Liver (tissue), 7 donors: ENCODE measurements at regions not wholly inside any gene's neighbourhood (a gene's known extent, or its start where the extent isn't known, plus 50 kb on each side); places are given as distances from the start of the nearest gene placed in this dataset.

Experiments used
- DNase-seq: peaks from one replicate; pipeline ENCODE4 v3.0.0-alpha.2; 2017; ENCODE audit warnings: low spot score
- H3K27ac ChIP-seq, 2 donors: one replicate each; pipeline ENCODE4 v1.7.0; 2013; ENCODE audit warnings: inconsistent platforms in 2 of 2, low read length in 2 of 2, control low read depth in 1 of 2, low read depth in 1 of 2, mild to moderate bottlenecking in 1 of 2
- H3K27me3 ChIP-seq, 4 donors: one replicate each; pipeline versions ENCODE4 v1.6.1 to v1.7.0; 2013; ENCODE audit warnings: low read length in 3 of 4, inconsistent platforms in 1 of 4, mild to moderate bottlenecking in 1 of 4, moderate library complexity in 1 of 4; ENCODE audit not compliant: control insufficient read depth in 4 of 4, insufficient read depth in 4 of 4
- H3K36me3 ChIP-seq, 4 donors: one replicate each; pipeline versions ENCODE4 v1.6.1 to v1.7.0; 2013; ENCODE audit warnings: low read length in 3 of 4, mild to moderate bottlenecking in 3 of 4, low read depth in 1 of 4, moderate library complexity in 1 of 4; ENCODE audit not compliant: control insufficient read depth in 4 of 4, insufficient read depth in 3 of 4
- H3K4me1 ChIP-seq, 4 donors: one replicate each; pipeline versions ENCODE4 v1.6.1 to v1.7.0; 2013; ENCODE audit warnings: low read length in 3 of 4, mild to moderate bottlenecking in 3 of 4, moderate library complexity in 1 of 4; ENCODE audit not compliant: control insufficient read depth in 4 of 4, insufficient read depth in 4 of 4
- H3K4me3 ChIP-seq, 3 donors: one replicate each; pipeline versions ENCODE4 v1.6.1 to v1.7.0; 2013; ENCODE audit warnings: low read length in 3 of 3, control low read depth in 1 of 3, low read depth in 1 of 3, mild to moderate bottlenecking in 1 of 3
- H3K9ac ChIP-seq, 2 donors: one replicate each; pipeline ENCODE4 v1.7.0; 2013; ENCODE audit warnings: low read length in 2 of 2, mild to moderate bottlenecking in 2 of 2, moderate library complexity in 2 of 2, control low read depth in 1 of 2, low read depth in 1 of 2
- H3K9me3 ChIP-seq, 4 donors: one replicate each; pipeline versions ENCODE4 v1.6.1 to v1.7.0; 2013; ENCODE audit warnings: low read length in 3 of 4; ENCODE audit not compliant: control insufficient read depth in 4 of 4
- ATF3 ChIP-seq: IDR thresholded peaks from 2 replicates; pipeline ENCODE4 v1.6.1; 2016; ENCODE audit warnings: antibody characterized with exemption
- EGR1 ChIP-seq, 2 donors: IDR thresholded peaks; 2 replicates each; pipeline ENCODE4 v1.6.1; 2016 to 2018; ENCODE audit warnings: antibody characterized with exemption in 2 of 2, low read depth in 2 of 2
- FOXA2 ChIP-seq: IDR thresholded peaks from 2 replicates; pipeline ENCODE4 v1.6.1; 2016; ENCODE audit warnings: antibody characterized with exemption
- GABPA ChIP-seq, 2 donors: IDR thresholded peaks in 1 of 2; conservative IDR thresholded peaks in 1 of 2; 2 replicates each; pipeline ENCODE4 v1.6.1; 2016; ENCODE audit warnings: antibody characterized with exemption in 2 of 2, mild to moderate bottlenecking in 1 of 2, moderate library complexity in 1 of 2
- HNF4A ChIP-seq, 2 donors: conservative IDR thresholded peaks; 2 replicates each; pipeline ENCODE4 v1.6.1; 2016; ENCODE audit warnings: antibody characterized with exemption in 2 of 2, mild to moderate bottlenecking in 2 of 2
- HNF4G ChIP-seq: IDR thresholded peaks from 2 replicates; pipeline ENCODE4 v1.6.1; 2016; ENCODE audit warnings: antibody characterized with exemption
- JUND ChIP-seq, 2 donors: IDR thresholded peaks; 2 replicates each; pipeline ENCODE4 v1.6.1; 2016; ENCODE audit warnings: antibody characterized with exemption in 2 of 2
- MAX ChIP-seq: IDR thresholded peaks from 2 replicates; pipeline ENCODE4 v1.6.1; 2016; ENCODE audit warnings: antibody characterized with exemption
- NR2F2 ChIP-seq: IDR thresholded peaks from 2 replicates; pipeline ENCODE4 v1.6.1; 2016; ENCODE audit warnings: antibody characterized with exemption
- RAD21 ChIP-seq, 2 donors: IDR thresholded peaks; 2 replicates each; pipeline ENCODE4 v1.6.1; 2016; ENCODE audit warnings: antibody characterized with exemption in 2 of 2, mild to moderate bottlenecking in 2 of 2
- REST ChIP-seq: IDR thresholded peaks from 2 replicates; pipeline ENCODE4 v1.6.1; 2016; ENCODE audit warnings: antibody characterized with exemption, mild to moderate bottlenecking
- RXRA ChIP-seq, 2 donors: IDR thresholded peaks; 2 replicates each; pipeline ENCODE4 v1.6.1; 2017 to 2018; ENCODE audit warnings: antibody characterized with exemption in 2 of 2, mild to moderate bottlenecking in 1 of 2
- SP1 ChIP-seq: IDR thresholded peaks from 2 replicates; pipeline ENCODE4 v1.6.1; 2018; ENCODE audit warnings: antibody characterized with exemption, mild to moderate bottlenecking
- TAF1 ChIP-seq: conservative IDR thresholded peaks from 2 replicates; pipeline ENCODE4 v1.6.1; 2016; ENCODE audit warnings: antibody characterized with exemption, mild to moderate bottlenecking
- ZBTB33 ChIP-seq: IDR thresholded peaks from 2 replicates; pipeline ENCODE4 v1.6.1; 2016; ENCODE audit warnings: antibody characterized with exemption
- WGBS: extraction: QIAGEN DNeasy Blood & Tissue Kit; methylation state at CpG from one replicate; pipeline ENCODE4 v1.1.7; 2013; 5-methylcytosine and 5-hydroxymethylcytosine counted together
- donor health status: healthy.
- donor health status: healthy.
- donor health status: healthy.
- donor health status: healthy.

GRCh38 chr3:43921056-43921648, 230.4 kb downstream of the ABHD5 start:
- Histone ChIP-seq H3K4me3 (no peak overlapping the region), H3K27ac (no peak overlapping the region), H3K27me3 (peaks cover 0 to 5% (median 0%) of the 10 kb centered on the region in 4 donors), H3K4me1 (no peaks in the 10 kb centered on the region), H3K36me3 (no peaks in the 10 kb centered on the region), H3K9ac (no peak overlapping the region), H3K9me3 (peaks cover 0 to 3% (median 0%) of the 10 kb centered on the region in 4 donors)
- 52% methylated on average over 8 of the region's 8 CpGs for WGBS
- TF ChIP-seq REST (no peak), GABPA (IDR thresholded peaks at IDR 0.05 in 1 of 2, conservative IDR thresholded peaks at IDR 0.05 in 1 of 2) (no peak), MAX (no peak), RAD21 (IDR thresholded peaks at IDR 0.05) (no peak), JUND (IDR thresholded peaks at IDR 0.05) (no peak), ZBTB33 (no peak), NR2F2 (no peak), RXRA (IDR thresholded peaks at IDR 0.05) (no peak), HNF4A (conservative IDR thresholded peaks at IDR 0.05) (no peak), HNF4G (no peak), ATF3 (no peak), SP1 (no peak), FOXA2 (no peak), EGR1 (IDR thresholded peaks at IDR 0.05; ENCODE audit: low read depth in 2 of 2) (no peak)
- DNase-seq, result no peak

GRCh38 chr3:43922374-43922773, 231.6 kb downstream of the ABHD5 start:
- Histone ChIP-seq H3K27me3 (peaks cover 0 to 5% (median 0%) of the 10 kb centered on the region in 4 donors), H3K27ac (no peak overlapping the region), H3K4me3 (no peak overlapping the region), H3K9me3 (no peaks in the 10 kb centered on the region), H3K4me1 (no peaks in the 10 kb centered on the region), H3K36me3 (no peaks in the 10 kb centered on the region), H3K9ac (peak overlapping the region in 1 of 2 donors; percentile 38)
- TF ChIP-seq HNF4G (no peak), TAF1 (no peak), HNF4A (conservative IDR thresholded peaks at IDR 0.05) (peak in 1 of 2 donors; percentile 21)
- no peak for DNase-seq
- WGBS, result 56% methylated on average over 3 of the region's 3 CpGs
